Natural killer cell (primary cell): ENCODE measurements at regions not wholly inside any gene's neighbourhood (a gene's known extent, or its start where the extent isn't known, plus 50 kb on each side); places are given as distances from the start of the nearest gene placed in this dataset.

Source experiments
- ATAC-seq, 3 donors: fragments of 150-1000 bp in 2 of 3; fragments of 200-7000 bp in 1 of 3; cut with Tn5 transposase; 1 replicate in 1 of 3; 2 replicates in 2 of 3; pipeline ENCODE4 v1.10.0; 2021; ENCODE audit warnings: mild to moderate bottlenecking in 2 of 3, moderate library complexity in 2 of 3
- DNase-seq, 2 donors: peaks; one replicate each; pipeline versions ENCODE4 v3.0.0 to v3.0.0-alpha.2; 2013 to 2021; ENCODE audit warnings: mixed read lengths in 1 of 2
- H3K27ac ChIP-seq: one replicate; pipeline ENCODE4 v1.5.1; 2013; ENCODE audit warnings: mild to moderate bottlenecking, low read length
- H3K27me3 ChIP-seq: one replicate; pipeline ENCODE4 v1.6.1; 2013; ENCODE audit warnings: low read length; ENCODE audit not compliant: control insufficient read depth, insufficient read depth
- H3K36me3 ChIP-seq: one replicate; pipeline ENCODE4 v1.6.1; 2013; ENCODE audit warnings: low read length; ENCODE audit not compliant: control insufficient read depth, insufficient read depth
- H3K4me1 ChIP-seq: one replicate; pipeline ENCODE4 v1.6.1; 2013; ENCODE audit warnings: low read length; ENCODE audit not compliant: control insufficient read depth, insufficient read depth
- H3K4me3 ChIP-seq: one replicate; pipeline ENCODE4 v1.5.1; 2013; ENCODE audit warnings: low read length
- H3K9me3 ChIP-seq: one replicate; pipeline ENCODE4 v1.6.1; 2013; ENCODE audit warnings: low read length; ENCODE audit not compliant: control insufficient read depth, insufficient read depth
- H3K27ac Mint-ChIP-seq, 2 donors: one replicate each; pipeline ENCODE4 v1.8.0; 2022; ENCODE audit warnings: mild to moderate bottlenecking in 2 of 2, mixed read lengths in 2 of 2, moderate library complexity in 1 of 2
- H3K27me3 Mint-ChIP-seq, 2 donors: one replicate each; pipeline ENCODE4 v1.8.0; 2022; ENCODE audit warnings: low read depth in 2 of 2, mixed read lengths in 2 of 2
- H3K36me3 Mint-ChIP-seq: one replicate; pipeline ENCODE4 v1.8.0; 2022; ENCODE audit warnings: mixed read lengths
- H3K4me1 Mint-ChIP-seq, 2 donors: one replicate each; pipeline ENCODE4 v1.8.0; 2022; ENCODE audit warnings: mixed read lengths in 2 of 2
- H3K4me3 Mint-ChIP-seq: one replicate; pipeline ENCODE4 v1.8.0; 2022; ENCODE audit warnings: mild to moderate bottlenecking, moderate library complexity, mixed read lengths
- H3K9me3 Mint-ChIP-seq, 2 donors: one replicate each; pipeline ENCODE4 v1.8.0; 2022; ENCODE audit warnings: mixed read lengths in 2 of 2
- WGBS: methylation state at CpG from one replicate; pipeline ENCODE4 v1.1.7; 2013; ENCODE audit warnings: missing lambda C conversion rate; ENCODE audit not compliant: insufficient coverage; 5-methylcytosine and 5-hydroxymethylcytosine counted together
- intact Hi-C: fragments of 100-400 bp; cut with micrococcal nuclease; formaldehyde crosslinking; loops from one replicate; pipeline ENCODE4 v1.14.2; 2022
- TF ChIP-seq, protein P1 (sequence below): fragments of 200-600 bp; IDR thresholded peaks from one replicate; pipeline ENCODE4 v1.8.0; 2022; ENCODE audit warnings: antibody characterized with exemption

DNA sequence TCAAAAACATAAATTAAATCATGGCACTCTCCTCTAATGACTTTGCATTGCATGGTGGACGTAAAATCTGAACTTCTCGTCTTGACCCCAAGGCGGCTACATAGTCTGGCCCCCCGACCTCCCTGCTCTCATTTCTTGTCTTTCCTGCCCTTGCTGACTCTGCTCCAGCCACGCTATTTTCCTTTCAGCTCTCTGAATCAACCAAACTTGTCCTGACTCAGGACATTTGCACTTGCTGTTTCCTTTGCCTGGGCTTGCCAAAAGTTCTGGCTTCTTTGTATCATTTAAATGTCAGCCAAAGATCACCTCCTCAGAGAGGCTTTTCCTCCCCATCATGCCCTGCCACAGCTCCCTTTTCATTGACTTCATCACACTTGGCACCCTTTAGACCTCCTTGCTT lies 107.7 kb upstream of the NFE2L3 start:
- Mint-ChIP-seq H3K4me1 (no peaks in the 10 kb centered on the region), H3K4me3 (no peak overlapping the region), H3K27me3 (peaks cover 19 to 60% of the 10 kb centered on the region in 2 donors), H3K36me3 (no peaks in the 10 kb centered on the region), H3K27ac (no peak overlapping the region), H3K9me3 (no peaks in the 10 kb centered on the region)
- H3K4me1 ChIP-seq = no peaks in the 10 kb centered on the region
- no peaks in the 10 kb centered on the region for H3K9me3 ChIP-seq
- DNase-seq (no peak), ATAC-seq (no peak)
- WGBS = 87% methylated on average over 5 of the region's 5 CpGs
- TF ChIP-seq, protein P1, sequence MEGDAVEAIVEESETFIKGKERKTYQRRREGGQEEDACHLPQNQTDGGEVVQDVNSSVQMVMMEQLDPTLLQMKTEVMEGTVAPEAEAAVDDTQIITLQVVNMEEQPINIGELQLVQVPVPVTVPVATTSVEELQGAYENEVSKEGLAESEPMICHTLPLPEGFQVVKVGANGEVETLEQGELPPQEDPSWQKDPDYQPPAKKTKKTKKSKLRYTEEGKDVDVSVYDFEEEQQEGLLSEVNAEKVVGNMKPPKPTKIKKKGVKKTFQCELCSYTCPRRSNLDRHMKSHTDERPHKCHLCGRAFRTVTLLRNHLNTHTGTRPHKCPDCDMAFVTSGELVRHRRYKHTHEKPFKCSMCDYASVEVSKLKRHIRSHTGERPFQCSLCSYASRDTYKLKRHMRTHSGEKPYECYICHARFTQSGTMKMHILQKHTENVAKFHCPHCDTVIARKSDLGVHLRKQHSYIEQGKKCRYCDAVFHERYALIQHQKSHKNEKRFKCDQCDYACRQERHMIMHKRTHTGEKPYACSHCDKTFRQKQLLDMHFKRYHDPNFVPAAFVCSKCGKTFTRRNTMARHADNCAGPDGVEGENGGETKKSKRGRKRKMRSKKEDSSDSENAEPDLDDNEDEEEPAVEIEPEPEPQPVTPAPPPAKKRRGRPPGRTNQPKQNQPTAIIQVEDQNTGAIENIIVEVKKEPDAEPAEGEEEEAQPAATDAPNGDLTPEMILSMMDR = no peak
- H3K27ac ChIP-seq = no peak overlapping the region
- H3K36me3 ChIP-seq = no peaks in the 10 kb centered on the region
- intact Hi-C loops = no loop called here
- peaks cover 4% of the 10 kb centered on the region for H3K27me3 ChIP-seq
- H3K4me3 ChIP-seq = no peak overlapping the region

DNA sequence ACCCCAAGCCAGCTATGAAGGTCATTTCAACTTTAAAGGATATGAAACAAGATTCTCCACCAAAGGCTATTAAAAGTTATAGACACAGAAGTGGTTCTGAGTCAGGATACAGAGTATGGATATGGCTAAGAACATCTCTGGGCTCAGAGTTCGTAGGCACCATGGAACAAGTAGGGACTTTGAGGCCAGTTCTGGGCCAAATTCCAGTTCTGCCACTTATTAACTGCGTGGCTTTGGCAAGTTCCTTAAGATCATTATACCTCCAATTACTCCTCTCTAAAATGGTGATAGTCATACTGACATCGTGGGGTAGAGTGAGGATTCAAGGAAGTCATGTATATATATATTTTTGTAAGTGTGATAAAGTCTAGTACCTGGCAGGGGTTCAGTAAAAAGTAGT lies 105.8 kb upstream of the NFE2L3 start:
- Mint-ChIP-seq H3K4me3 (no peak overlapping the region), H3K9me3 (no peaks in the 10 kb centered on the region), H3K27me3 (peaks cover 25 to 62% of the 10 kb centered on the region in 2 donors), H3K4me1 (no peaks in the 10 kb centered on the region), H3K36me3 (no peaks in the 10 kb centered on the region), H3K27ac (no peak overlapping the region)
- TF ChIP-seq, protein P1 = no peak
- Histone ChIP-seq H3K4me1 (no peaks in the 10 kb centered on the region), H3K27me3 (no peaks in the 10 kb centered on the region), H3K27ac (no peak overlapping the region), H3K9me3 (no peaks in the 10 kb centered on the region), H3K36me3 (no peaks in the 10 kb centered on the region), H3K4me3 (no peak overlapping the region)
- 68% methylated on average over 1 of the region's 3 CpGs for WGBS
- no peak for ATAC-seq
- no peak for DNase-seq
- intact Hi-C loops = no loop called here

DNA sequence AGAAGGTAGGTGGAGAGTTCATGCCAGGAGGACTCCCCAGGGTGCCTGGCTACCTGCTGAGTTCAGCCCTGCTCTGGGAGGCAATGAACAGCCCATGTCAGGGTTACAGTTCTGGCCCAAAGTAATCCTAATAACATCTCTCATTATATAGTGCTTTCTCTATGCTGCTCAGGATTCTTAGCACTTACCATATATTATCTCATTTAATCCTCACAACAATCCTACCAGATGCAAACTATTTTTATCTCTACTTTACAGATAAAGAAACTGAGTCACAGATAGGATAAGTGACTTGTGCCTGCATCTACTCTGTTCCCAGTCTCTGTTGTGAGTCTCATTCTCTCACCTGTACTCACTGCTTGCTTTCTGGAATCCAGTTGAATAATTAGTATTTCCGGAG lies 105.1 kb upstream of the NFE2L3 start:
- ATAC-seq = no peak
- Mint-ChIP-seq H3K4me1 (no peaks in the 10 kb centered on the region), H3K9me3 (no peaks in the 10 kb centered on the region), H3K27ac (no peak overlapping the region), H3K27me3 (peaks cover 29 to 64% of the 10 kb centered on the region in 2 donors), H3K4me3 (no peak overlapping the region), H3K36me3 (no peaks in the 10 kb centered on the region)
- Histone ChIP-seq H3K27ac (no peak overlapping the region), H3K4me1 (no peaks in the 10 kb centered on the region), H3K36me3 (no peaks in the 10 kb centered on the region), H3K4me3 (no peak overlapping the region), H3K9me3 (no peaks in the 10 kb centered on the region), H3K27me3 (no peaks in the 10 kb centered on the region)
- TF ChIP-seq, protein P1 = no peak
- intact Hi-C loops = no loop called here
- WGBS = 100% methylated on average over 1 of the region's 1 CpG
- DNase-seq = no peak

DNA sequence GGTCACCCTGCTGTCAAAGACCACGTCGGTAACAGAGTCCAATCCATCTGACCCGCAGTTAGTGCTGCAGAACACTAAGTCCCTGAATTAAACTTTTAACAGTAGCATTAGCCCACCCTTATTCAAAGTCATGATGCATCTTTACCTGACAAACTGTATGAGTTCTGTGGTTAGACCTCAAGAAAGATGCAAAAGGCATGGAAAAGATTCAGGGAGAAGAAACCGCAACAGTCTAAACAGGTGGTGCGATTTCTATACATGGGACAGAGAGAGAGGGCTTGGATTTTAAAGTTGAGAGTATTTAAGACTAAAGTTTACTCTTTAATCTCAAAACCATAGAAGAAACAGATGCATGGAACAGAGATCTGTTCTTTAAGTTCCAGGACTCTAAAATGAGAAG lies 103.3 kb upstream of the NFE2L3 start:
- no peak for ATAC-seq

More for the DNA sequence above, 103.3 kb upstream of the NFE2L3 start:
- H3K9me3 ChIP-seq = peaks cover 3% of the 10 kb centered on the region
- H3K27ac Mint-ChIP-seq = no peak overlapping the region
- H3K4me1 ChIP-seq = no peaks in the 10 kb centered on the region
- H3K36me3 Mint-ChIP-seq = no peaks in the 10 kb centered on the region
- no peaks in the 10 kb centered on the region for H3K27me3 ChIP-seq
- TF ChIP-seq, protein P1 = no peak
- peaks cover 29 to 63% of the 10 kb centered on the region in 2 donors for H3K27me3 Mint-ChIP-seq
- H3K4me3 ChIP-seq = no peak overlapping the region
- no peak overlapping the region for H3K4me3 Mint-ChIP-seq
- intact Hi-C loops = no loop called here
- no peaks in the 10 kb centered on the region for H3K4me1 Mint-ChIP-seq
- H3K36me3 ChIP-seq = no peaks in the 10 kb centered on the region
- no peaks in the 10 kb centered on the region for H3K9me3 Mint-ChIP-seq
- 99% methylated on average over 5 of the region's 5 CpGs for WGBS
- H3K27ac ChIP-seq = no peak overlapping the region
- DNase-seq = no peak
